HepG2 (cell line): ENCODE measurements at regions not wholly inside any gene's neighbourhood (a gene's known extent, or its start where the extent isn't known, plus 50 kb on each side); places are given as distances from the start of the nearest gene placed in this dataset.
A peak's percentile ranks its signal among the peaks of the same experiment; 100 is the strongest.

ENCODE experiments used
- ATAC-seq: fragments of 200-7000 bp; cut with Tn5 transposase; 3 replicates; pipeline ENCODE4 v1.9.1; 2020; ENCODE audit warnings: mild to moderate bottlenecking, moderate library complexity
- BruUV-seq: library from RNA; stranded (reverse); fragments of 400-500 nt; replicated peaks from 2 replicates; lab custom pipeline; 2021; lab: Mats Ljungman, UMichigan
- CTCF ChIA-PET: fragments of 300-600 bp; formaldehyde crosslinking; extraction: SDS; loops from one replicate; lab custom pipeline; 2021; ENCODE audit warnings: low total read pairs, inconsistent platforms, low intra/inter-chr PET ratio; lab: Yijun Ruan, JAX
- POLR2A ChIA-PET: fragments of 350-600 bp; sonication (Branson Sonifier 250); formaldehyde crosslinking; loops from one replicate; lab custom pipeline; 2020; ENCODE audit warnings: antibody characterized with exemption, inconsistent platforms; lab: Yijun Ruan, JAX
- DNase-seq: peaks from one replicate; pipeline ENCODE4 v3.0.0-alpha.2; 2015; ENCODE audit warnings: low spot score
- FAIRE-seq: peaks from 3 replicates; lab custom pipeline; 2011; peaks lifted over from hg19 to GRCh38; lab: Jason Lieb, UNC
- H2AFZ ChIP-seq: one replicate; pipeline ENCODE4 v1.6.1; 2011; ENCODE audit warnings: low read length, inconsistent platforms
- H3K27ac ChIP-seq: fragments of 300-600 bp; 3 replicates; pipeline ENCODE4 v1.8.0; 2011; ENCODE audit warnings: mixed run types, mild to moderate bottlenecking, mixed read lengths, low read length, inconsistent platforms; ENCODE audit not compliant: insufficient read depth; ENCODE audit errors: extremely low read length
- H3K27me3 ChIP-seq, 2 experiments: fragments of 200-600 bp in 1 of 2; 2 replicates in 1 of 2; 3 replicates in 1 of 2; pipeline versions ENCODE4 v1.6.0 to v1.8.0; 2011; ENCODE audit warnings: low read length in 2 of 2, mild to moderate bottlenecking in 2 of 2, moderate library complexity in 2 of 2, inconsistent platforms in 1 of 2; ENCODE audit not compliant: insufficient read depth in 2 of 2, control insufficient read depth in 1 of 2
- H3K36me3 ChIP-seq, 2 experiments: fragments of 200-600 bp in 1 of 2; replicated peaks in 1 of 2; 2 replicates in 1 of 2; 3 replicates in 1 of 2; pipeline versions ENCODE4 v1.5.1 to v1.8.0; 2011; ENCODE audit warnings: low read length in 2 of 2, inconsistent platforms in 1 of 2; ENCODE audit not compliant: insufficient read depth in 2 of 2, control insufficient read depth in 1 of 2
- H3K4me1 ChIP-seq: 2 replicates; pipeline ENCODE4 v1.5.1; 2012; ENCODE audit warnings: low read length, inconsistent platforms; ENCODE audit not compliant: insufficient read depth
- H3K4me2 ChIP-seq: 2 replicates; pipeline ENCODE4 v1.6.0; 2011; ENCODE audit warnings: low read depth, low read length, inconsistent platforms
- H3K4me3 ChIP-seq, 3 experiments: fragments of 200-600 bp in 1 of 3; sonication (generic), shearing (Covaris generic) in 1 of 3; replicated peaks in 1 of 3; 2 replicates each; pipeline ENCODE4 v1.5.1; 2011 to 2016; ENCODE audit warnings: low read length in 3 of 3, inconsistent platforms in 2 of 3, low read depth in 2 of 3, mild to moderate bottlenecking in 2 of 3, control low read depth in 1 of 3, mixed read lengths in 1 of 3; ENCODE audit not compliant: insufficient read depth in 1 of 3
- H3K79me2 ChIP-seq: one replicate; pipeline ENCODE4 v1.6.1; 2011; ENCODE audit warnings: low read length, inconsistent platforms; ENCODE audit not compliant: insufficient read depth
- H3K9ac ChIP-seq: 2 replicates; pipeline ENCODE4 v1.6.0; 2011; ENCODE audit warnings: mild to moderate bottlenecking, low read depth, low read length, inconsistent platforms; ENCODE audit not compliant: insufficient read depth
- H3K9me3 ChIP-seq: 2 replicates; pipeline ENCODE4 v1.5.1; 2012; ENCODE audit warnings: mild to moderate bottlenecking, low read length
- H4K20me1 ChIP-seq: 2 replicates; pipeline ENCODE4 v1.6.0; 2011; ENCODE audit warnings: inconsistent platforms, mild to moderate bottlenecking, low read length, moderate library complexity; ENCODE audit not compliant: insufficient read depth
- HDAC6 ChIP-seq: fragments of 200-600 bp; sonication (generic); IDR thresholded peaks from 2 replicates; pipeline ENCODE4 v1.7.0; 2017; ENCODE audit warnings: mild to moderate bottlenecking, antibody characterized with exemption, low read length, low read depth
- NR2C2 ChIP-seq: sonication (generic); formaldehyde crosslinking; IDR thresholded peaks from 2 replicates; pipeline ENCODE4 v1.4.0; 2020; ENCODE audit warnings: missing genetic modification reagents, mild to moderate bottlenecking, moderate library complexity, borderline replicate concordance
- ONECUT2 ChIP-seq: sonication (generic); formaldehyde crosslinking; IDR thresholded peaks from 2 replicates; pipeline ENCODE4 v1.4.0; 2020; ENCODE audit warnings: missing genetic modification reagents
- RARA ChIP-seq: IDR thresholded peaks from 2 replicates; pipeline ENCODE4 v1.6.1; 2016; ENCODE audit warnings: missing genetic modification reagents, missing compliant biosample characterization
- SETDB1 ChIP-seq: sonication (generic); formaldehyde crosslinking; IDR thresholded peaks from 2 replicates; pipeline ENCODE4 v1.5.1; 2020; ENCODE audit warnings: missing genetic modification reagents, mild to moderate bottlenecking, borderline replicate concordance
- ZNF451 ChIP-seq: sonication (generic); formaldehyde crosslinking; IDR thresholded peaks from 2 replicates; pipeline ENCODE4 v1.5.0; 2020; ENCODE audit warnings: mild to moderate bottlenecking, missing genetic modification reagents
- ZNF558 ChIP-seq: sonication (generic); formaldehyde crosslinking; IDR thresholded peaks from 2 replicates; pipeline ENCODE4 v1.9.0; 2022; ENCODE audit warnings: mild to moderate bottlenecking, missing genetic modification reagents, borderline replicate concordance
- ZSCAN9 ChIP-seq: IDR thresholded peaks from 2 replicates; pipeline ENCODE4 v1.6.1; 2016; ENCODE audit warnings: borderline replicate concordance
- WGBS: methylation state at CpG from one replicate; pipeline ENCODE4 v1.1.6; 2017; ENCODE audit warnings: low lambda C conversion rate; 5-methylcytosine and 5-hydroxymethylcytosine counted together
- in situ Hi-C: cut with HindIII; loops from 2 replicates; pipeline ENCODE4 v1.10.0; 2017; ENCODE audit warnings: low pct_unique_long_range_greater_than_20kb; ENCODE audit not compliant: extremely low pct_ligation_motif_present
- intact Hi-C: fragments of 100-400 bp; cut with micrococcal nuclease; formaldehyde crosslinking; loops from one replicate; pipeline ENCODE4 v1.10.0; 2022; ENCODE audit not compliant: unreplicated experiment
- TF ChIP-seq, protein P1 (sequence below): fragments of 450-650 bp; IDR thresholded peaks from 2 replicates; pipeline ENCODE4 v1.6.1; 2017
- TF ChIP-seq, protein P2 (sequence below): sonication (generic); formaldehyde crosslinking; IDR thresholded peaks from 2 replicates; pipeline ENCODE4 v1.9.0; 2021; ENCODE audit warnings: mild to moderate bottlenecking, missing genetic modification reagents

DNA sequence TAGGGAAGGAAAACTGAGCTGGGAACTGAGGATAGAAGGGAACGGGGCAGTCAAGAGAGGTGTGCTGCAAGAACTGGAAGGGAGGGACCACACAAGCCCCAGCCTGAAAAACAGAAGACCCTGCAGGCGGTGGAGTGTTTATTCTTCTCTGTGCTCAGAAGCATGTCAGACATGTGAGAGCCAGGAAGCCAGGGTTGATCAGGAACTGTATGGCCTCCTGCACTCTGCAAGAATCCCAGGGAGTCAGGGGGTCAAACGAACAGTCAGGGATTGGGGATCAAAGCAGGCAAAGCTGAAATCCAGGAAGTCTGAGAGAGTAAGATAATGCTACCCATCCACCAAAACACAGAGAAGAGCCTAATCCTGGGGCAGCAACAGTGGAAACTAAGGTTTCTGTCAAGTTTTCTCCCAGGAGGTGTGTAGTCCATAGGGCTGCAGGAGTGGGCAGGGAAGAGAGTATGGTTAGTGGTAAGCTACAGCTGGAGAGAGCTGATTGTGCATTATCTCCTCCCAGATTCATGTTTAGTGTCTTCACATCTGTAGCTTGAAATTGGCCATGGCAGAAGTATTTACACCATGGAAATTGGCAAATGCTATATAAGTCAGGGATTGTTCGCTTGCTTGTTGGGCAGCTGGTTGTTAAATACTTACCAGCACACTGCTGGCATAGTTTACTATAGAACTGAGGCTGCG, 115.4 kb upstream of the SLC44A1 start:
- Histone ChIP-seq H3K9ac (no peak overlapping the region), H3K4me2 (peak overlapping the region; percentile 11; the same call in 1 of the 2 replicates), H3K4me3 (no peak overlapping the region), H3K9me3 (no peaks in the 10 kb centered on the region), H4K20me1 (no peaks in the 10 kb centered on the region), H2AFZ (no peak overlapping the region), H3K27me3 (peaks cover 0 to 15% of the 10 kb centered on the region in 2 experiments; a peak in 2 of 5 replicates), H3K79me2 (no peaks in the 10 kb centered on the region)
- ATAC-seq = peak; percentile 64
- ChIA-PET POLR2A (no interaction called here), CTCF (no interaction called here)
- intact Hi-C loops (no loop called here), in situ Hi-C loops (no loop called here)
- 16% methylated on average over 5 of the region's 5 CpGs for WGBS
- peak; percentile 18 for DNase-seq
- no peak for FAIRE-seq
- TF ChIP-seq ZNF451 = no peak
- TF ChIP-seq RARA (CRISPR knock-in tag) = peak; percentile 54
- TF ChIP-seq, all 625 proteins: peak for 1
- no TSS peak for BruUV-seq
- H3K27ac ChIP-seq = no peak overlapping the region
- peaks cover 26% of the 10 kb centered on the region for H3K4me1 ChIP-seq
- H3K36me3 ChIP-seq = no peaks in the 10 kb centered on the region

- ATAC-seq (no peak), FAIRE-seq (no peak), DNase-seq (no peak)
- ChIA-PET CTCF (no interaction called here), POLR2A (no interaction called here)
- Histone ChIP-seq H3K36me3 (no peaks in the 10 kb centered on the region), H3K79me2 (no peaks in the 10 kb centered on the region), H3K4me2 (no peak overlapping the region), H4K20me1 (no peaks in the 10 kb centered on the region), H3K4me1 (peaks cover 26% of the 10 kb centered on the region), H3K4me3 (no peak overlapping the region), H3K27ac (no peak overlapping the region), H3K27me3 (peaks cover 0 to 15% of the 10 kb centered on the region in 2 experiments; a peak in 2 of 5 replicates), H3K9ac (no peak overlapping the region), H3K9me3 (no peaks in the 10 kb centered on the region), H2AFZ (no peak overlapping the region)
- in situ Hi-C loops (no loop called here), intact Hi-C loops (no loop called here)
- BruUV-seq = no TSS peak
- WGBS = 29% methylated on average over 1 of the region's 1 CpG
- TF ChIP-seq, protein P1, sequence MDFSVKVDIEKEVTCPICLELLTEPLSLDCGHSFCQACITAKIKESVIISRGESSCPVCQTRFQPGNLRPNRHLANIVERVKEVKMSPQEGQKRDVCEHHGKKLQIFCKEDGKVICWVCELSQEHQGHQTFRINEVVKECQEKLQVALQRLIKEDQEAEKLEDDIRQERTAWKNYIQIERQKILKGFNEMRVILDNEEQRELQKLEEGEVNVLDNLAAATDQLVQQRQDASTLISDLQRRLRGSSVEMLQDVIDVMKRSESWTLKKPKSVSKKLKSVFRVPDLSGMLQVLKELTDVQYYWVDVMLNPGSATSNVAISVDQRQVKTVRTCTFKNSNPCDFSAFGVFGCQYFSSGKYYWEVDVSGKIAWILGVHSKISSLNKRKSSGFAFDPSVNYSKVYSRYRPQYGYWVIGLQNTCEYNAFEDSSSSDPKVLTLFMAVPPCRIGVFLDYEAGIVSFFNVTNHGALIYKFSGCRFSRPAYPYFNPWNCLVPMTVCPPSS = no peak
- TF ChIP-seq ZSCAN9 (CRISPR knock-in tag) = no peak
- TF ChIP-seq SETDB1 (CRISPR knock-in tag) = no peak
- TF ChIP-seq, protein P2, sequence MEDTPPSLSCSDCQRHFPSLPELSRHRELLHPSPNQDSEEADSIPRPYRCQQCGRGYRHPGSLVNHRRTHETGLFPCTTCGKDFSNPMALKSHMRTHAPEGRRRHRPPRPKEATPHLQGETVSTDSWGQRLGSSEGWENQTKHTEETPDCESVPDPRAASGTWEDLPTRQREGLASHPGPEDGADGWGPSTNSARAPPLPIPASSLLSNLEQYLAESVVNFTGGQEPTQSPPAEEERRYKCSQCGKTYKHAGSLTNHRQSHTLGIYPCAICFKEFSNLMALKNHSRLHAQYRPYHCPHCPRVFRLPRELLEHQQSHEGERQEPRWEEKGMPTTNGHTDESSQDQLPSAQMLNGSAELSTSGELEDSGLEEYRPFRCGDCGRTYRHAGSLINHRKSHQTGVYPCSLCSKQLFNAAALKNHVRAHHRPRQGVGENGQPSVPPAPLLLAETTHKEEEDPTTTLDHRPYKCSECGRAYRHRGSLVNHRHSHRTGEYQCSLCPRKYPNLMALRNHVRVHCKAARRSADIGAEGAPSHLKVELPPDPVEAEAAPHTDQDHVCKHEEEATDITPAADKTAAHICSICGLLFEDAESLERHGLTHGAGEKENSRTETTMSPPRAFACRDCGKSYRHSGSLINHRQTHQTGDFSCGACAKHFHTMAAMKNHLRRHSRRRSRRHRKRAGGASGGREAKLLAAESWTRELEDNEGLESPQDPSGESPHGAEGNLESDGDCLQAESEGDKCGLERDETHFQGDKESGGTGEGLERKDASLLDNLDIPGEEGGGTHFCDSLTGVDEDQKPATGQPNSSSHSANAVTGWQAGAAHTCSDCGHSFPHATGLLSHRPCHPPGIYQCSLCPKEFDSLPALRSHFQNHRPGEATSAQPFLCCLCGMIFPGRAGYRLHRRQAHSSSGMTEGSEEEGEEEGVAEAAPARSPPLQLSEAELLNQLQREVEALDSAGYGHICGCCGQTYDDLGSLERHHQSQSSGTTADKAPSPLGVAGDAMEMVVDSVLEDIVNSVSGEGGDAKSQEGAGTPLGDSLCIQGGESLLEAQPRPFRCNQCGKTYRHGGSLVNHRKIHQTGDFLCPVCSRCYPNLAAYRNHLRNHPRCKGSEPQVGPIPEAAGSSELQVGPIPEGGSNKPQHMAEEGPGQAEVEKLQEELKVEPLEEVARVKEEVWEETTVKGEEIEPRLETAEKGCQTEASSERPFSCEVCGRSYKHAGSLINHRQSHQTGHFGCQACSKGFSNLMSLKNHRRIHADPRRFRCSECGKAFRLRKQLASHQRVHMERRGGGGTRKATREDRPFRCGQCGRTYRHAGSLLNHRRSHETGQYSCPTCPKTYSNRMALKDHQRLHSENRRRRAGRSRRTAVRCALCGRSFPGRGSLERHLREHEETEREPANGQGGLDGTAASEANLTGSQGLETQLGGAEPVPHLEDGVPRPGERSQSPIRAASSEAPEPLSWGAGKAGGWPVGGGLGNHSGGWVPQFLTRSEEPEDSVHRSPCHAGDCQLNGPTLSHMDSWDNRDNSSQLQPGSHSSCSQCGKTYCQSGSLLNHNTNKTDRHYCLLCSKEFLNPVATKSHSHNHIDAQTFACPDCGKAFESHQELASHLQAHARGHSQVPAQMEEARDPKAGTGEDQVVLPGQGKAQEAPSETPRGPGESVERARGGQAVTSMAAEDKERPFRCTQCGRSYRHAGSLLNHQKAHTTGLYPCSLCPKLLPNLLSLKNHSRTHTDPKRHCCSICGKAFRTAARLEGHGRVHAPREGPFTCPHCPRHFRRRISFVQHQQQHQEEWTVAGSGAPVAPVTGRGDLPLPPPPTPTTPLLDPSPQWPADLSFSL = no peak
- TF ChIP-seq ZNF558 (CRISPR knock-in tag) = no peak
- TF ChIP-seq HDAC6 = no peak
- no peak for TF ChIP-seq ONECUT2 (CRISPR knock-in tag)
- no peak for TF ChIP-seq NR2C2
Measured at GRCh38 chr9:105129731-105130130, 114.7 kb upstream of the SLC44A1 start.
